T-helper 1 cell treated with Interleukin-12 subunit alpha and Interleukin-12 subunit beta and Interleukin-4 antibody, amounts not matched to agents 30 μg/mL and 1 μg/mL, for 36 hours (primary cell): ENCODE measurements at regions not wholly inside any gene's neighbourhood (a gene's known extent, or its start where the extent isn't known, plus 50 kb on each side); places are given as distances from the start of the nearest gene placed in this dataset.
A peak's percentile ranks its signal among the peaks of the same experiment; 100 is the strongest.

Source experiments
- H3K27ac Mint-ChIP-seq: one replicate; pipeline ENCODE4 v1.8.0; 2021; ENCODE audit warnings: mild to moderate bottlenecking, mixed read lengths
- H3K27me3 Mint-ChIP-seq: one replicate; pipeline ENCODE4 v1.8.0; 2021; ENCODE audit warnings: low read depth, mixed read lengths
- H3K36me3 Mint-ChIP-seq: one replicate; pipeline ENCODE4 v1.8.0; 2021; ENCODE audit warnings: low read depth, mixed read lengths
- H3K4me1 Mint-ChIP-seq: one replicate; pipeline ENCODE4 v1.8.0; 2021; ENCODE audit warnings: low read depth, mixed read lengths
- H3K4me3 Mint-ChIP-seq: one replicate; pipeline ENCODE4 v1.8.0; 2021; ENCODE audit warnings: mild to moderate bottlenecking, moderate library complexity, mixed read lengths
- H3K9me3 Mint-ChIP-seq: one replicate; pipeline ENCODE4 v1.8.0; 2021; ENCODE audit warnings: mixed read lengths

GRCh38 chr3:30193625-30194044 is 412.8 kb upstream of the TGFBR2 start:
- H3K27me3 Mint-ChIP-seq = peaks cover 19% of the 10 kb centered on the region
- H3K36me3 Mint-ChIP-seq = no peaks in the 10 kb centered on the region
- no peaks in the 10 kb centered on the region for H3K9me3 Mint-ChIP-seq
- no peak overlapping the region for H3K4me3 Mint-ChIP-seq
- no peak overlapping the region for H3K27ac Mint-ChIP-seq
- peaks cover 2% of the 10 kb centered on the region for H3K4me1 Mint-ChIP-seq

- no peak overlapping the region for H3K4me3 Mint-ChIP-seq
- H3K36me3 Mint-ChIP-seq = no peaks in the 10 kb centered on the region
Observed at GRCh38 chr3:30195352-30195751, 411.0 kb upstream of the TGFBR2 start.

DNA sequence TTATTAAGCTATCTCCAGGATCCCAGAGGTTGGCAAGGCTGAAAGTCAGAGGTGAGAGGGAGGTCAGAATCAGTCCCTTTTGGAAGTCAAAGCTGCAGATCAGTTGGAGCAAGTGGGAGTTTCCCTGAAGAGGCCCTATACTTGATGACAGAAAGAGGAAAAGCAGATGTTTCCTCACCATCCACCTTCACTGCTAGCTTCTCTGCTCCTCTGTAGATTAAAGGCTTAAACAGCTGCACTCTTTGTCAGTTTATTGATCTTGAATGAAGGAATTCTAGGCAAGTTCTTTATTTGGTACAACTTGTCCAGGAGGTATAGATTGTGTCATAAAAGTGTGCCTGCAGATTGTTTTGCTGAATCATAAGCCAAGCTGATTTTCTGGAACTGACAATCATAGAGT is 408.2 kb upstream of the TGFBR2 start:
- H3K27ac Mint-ChIP-seq = no peak overlapping the region
- no peak overlapping the region for H3K4me3 Mint-ChIP-seq
- H3K4me1 Mint-ChIP-seq = peaks cover 6% of the 10 kb centered on the region
- peaks cover 8% of the 10 kb centered on the region for H3K27me3 Mint-ChIP-seq
- H3K9me3 Mint-ChIP-seq = no peaks in the 10 kb centered on the region
- no peaks in the 10 kb centered on the region for H3K36me3 Mint-ChIP-seq

More at GRCh38 chr3:30195352-30195751, 411.0 kb upstream of the TGFBR2 start:
- Mint-ChIP-seq H3K27me3 (peaks cover 19% of the 10 kb centered on the region), H3K27ac (no peak overlapping the region), H3K9me3 (no peaks in the 10 kb centered on the region), H3K4me1 (peaks cover 6% of the 10 kb centered on the region)

DNA sequence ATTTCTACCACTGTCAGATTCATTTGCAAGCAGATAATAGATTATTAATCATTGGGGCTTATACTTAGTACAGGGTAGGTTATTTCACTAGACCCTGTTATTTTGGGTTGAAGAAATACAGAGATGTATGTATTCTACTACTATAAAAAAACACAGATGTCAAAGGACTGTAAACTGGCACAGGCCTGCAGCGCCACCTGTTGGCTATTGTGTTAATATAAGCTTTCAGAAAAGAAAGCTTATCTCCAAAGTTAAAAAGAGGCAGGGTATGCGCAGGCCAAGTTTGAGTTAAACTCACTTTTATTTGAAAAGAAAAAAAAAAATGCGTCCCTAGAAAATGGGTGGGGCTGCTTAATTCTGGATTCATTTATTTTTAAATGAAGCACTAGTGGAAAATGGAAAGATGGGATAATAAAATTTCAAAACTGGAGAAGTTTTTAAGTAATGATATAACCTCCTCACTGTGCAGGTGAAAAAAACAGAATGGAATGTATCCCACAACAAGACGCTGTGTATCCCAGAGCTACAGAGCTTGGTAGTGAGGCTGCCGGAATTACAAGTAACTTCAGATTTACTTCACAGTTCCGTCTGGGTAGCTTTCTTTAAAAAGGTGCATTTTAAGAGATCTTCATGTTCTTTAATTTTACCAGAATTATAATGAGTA is 407.2 kb upstream of the TGFBR2 start:
- Mint-ChIP-seq H3K4me3 (no peak overlapping the region), H3K36me3 (no peaks in the 10 kb centered on the region), H3K9me3 (no peaks in the 10 kb centered on the region), H3K27me3 (peaks cover 5% of the 10 kb centered on the region), H3K27ac (no peak overlapping the region), H3K4me1 (peaks cover 6% of the 10 kb centered on the region)

DNA sequence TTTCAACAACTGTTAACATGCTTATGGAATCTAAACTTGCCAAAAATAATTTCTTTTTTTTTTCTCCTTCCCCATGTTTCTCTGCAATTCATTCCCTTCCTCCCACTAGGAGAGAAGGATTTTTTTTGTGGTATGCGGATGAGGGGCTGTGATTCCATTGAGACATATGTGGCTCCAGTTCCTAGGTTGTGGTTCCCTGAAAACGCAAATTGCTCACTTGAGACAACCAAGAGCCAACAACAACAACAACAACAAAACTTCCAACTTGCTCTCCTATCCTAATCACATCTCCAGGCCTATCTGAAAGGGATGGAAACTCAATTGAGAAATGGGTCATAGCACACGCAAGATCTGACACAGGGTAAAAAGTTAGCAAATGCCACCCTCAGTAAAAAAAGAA is 406.5 kb upstream of the TGFBR2 start:
- Mint-ChIP-seq H3K36me3 (no peaks in the 10 kb centered on the region), H3K27me3 (peaks cover 5% of the 10 kb centered on the region), H3K27ac (no peak overlapping the region), H3K9me3 (no peaks in the 10 kb centered on the region), H3K4me1 (peaks cover 6% of the 10 kb centered on the region), H3K4me3 (no peak overlapping the region)

DNA sequence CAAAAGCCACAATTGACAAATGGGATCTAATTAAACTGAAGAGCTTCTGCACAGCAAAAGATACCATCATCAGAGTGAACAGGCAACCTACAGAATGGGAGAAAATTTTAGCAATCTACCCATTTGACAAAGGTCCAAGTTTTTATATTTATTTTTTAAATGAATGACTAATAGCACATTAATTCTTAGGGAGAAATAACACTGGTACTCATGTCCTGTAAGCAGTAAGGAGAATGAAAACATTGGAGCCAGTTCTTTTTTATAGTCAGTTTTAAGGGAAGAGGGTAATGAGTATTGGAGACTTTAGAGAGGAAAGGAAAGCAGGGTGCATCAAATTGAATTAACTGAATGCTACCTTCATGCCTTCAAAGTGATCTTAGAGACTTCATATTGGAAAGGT is 404.7 kb upstream of the TGFBR2 start:
- no peaks in the 10 kb centered on the region for H3K27me3 Mint-ChIP-seq
- no peaks in the 10 kb centered on the region for H3K9me3 Mint-ChIP-seq
- H3K4me1 Mint-ChIP-seq = peaks cover 13% of the 10 kb centered on the region
- no peak overlapping the region for H3K27ac Mint-ChIP-seq
- no peak overlapping the region for H3K4me3 Mint-ChIP-seq
- H3K36me3 Mint-ChIP-seq = no peaks in the 10 kb centered on the region

DNA sequence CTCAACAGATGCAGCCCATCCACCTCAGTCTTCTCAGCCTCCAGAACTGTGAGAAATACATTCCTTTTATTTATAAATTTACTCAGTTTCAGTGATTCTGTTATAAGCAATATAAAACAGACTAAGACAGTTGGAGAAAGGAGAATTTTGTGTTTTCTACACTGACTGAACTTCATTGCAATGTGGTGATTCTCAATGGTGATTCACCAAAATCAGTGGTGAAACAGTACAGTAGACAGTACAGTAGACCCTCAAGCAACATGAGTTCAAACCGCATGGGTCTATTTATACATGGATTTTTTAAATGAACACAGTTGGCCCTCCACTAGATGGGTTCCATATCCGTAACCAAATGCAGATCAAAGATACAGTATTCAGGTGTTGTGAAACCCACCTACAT is 403.1 kb upstream of the TGFBR2 start:
- H3K27ac Mint-ChIP-seq = no peak overlapping the region
- no peaks in the 10 kb centered on the region for H3K27me3 Mint-ChIP-seq
- no peaks in the 10 kb centered on the region for H3K9me3 Mint-ChIP-seq
- H3K4me3 Mint-ChIP-seq = no peak overlapping the region
- peaks cover 12% of the 10 kb centered on the region for H3K4me1 Mint-ChIP-seq
- H3K36me3 Mint-ChIP-seq = no peaks in the 10 kb centered on the region

GRCh38 chr3:30204126-30204525 is 402.3 kb upstream of the TGFBR2 start:
- H3K4me1 Mint-ChIP-seq = peaks cover 12% of the 10 kb centered on the region
- no peaks in the 10 kb centered on the region for H3K27me3 Mint-ChIP-seq
- H3K9me3 Mint-ChIP-seq = peaks cover under 1% of the 10 kb centered on the region
- no peaks in the 10 kb centered on the region for H3K36me3 Mint-ChIP-seq
- H3K4me3 Mint-ChIP-seq = no peak overlapping the region
- H3K27ac Mint-ChIP-seq = no peak overlapping the region

GRCh38 chr3:30206051-30206450 is 400.4 kb upstream of the TGFBR2 start:
- H3K36me3 Mint-ChIP-seq = peaks cover 2% of the 10 kb centered on the region
- H3K4me1 Mint-ChIP-seq = peaks cover 10% of the 10 kb centered on the region
- H3K9me3 Mint-ChIP-seq = peaks cover 4% of the 10 kb centered on the region
- H3K27me3 Mint-ChIP-seq = no peaks in the 10 kb centered on the region
- H3K4me3 Mint-ChIP-seq = no peak overlapping the region
- H3K27ac Mint-ChIP-seq = no peak overlapping the region

DNA sequence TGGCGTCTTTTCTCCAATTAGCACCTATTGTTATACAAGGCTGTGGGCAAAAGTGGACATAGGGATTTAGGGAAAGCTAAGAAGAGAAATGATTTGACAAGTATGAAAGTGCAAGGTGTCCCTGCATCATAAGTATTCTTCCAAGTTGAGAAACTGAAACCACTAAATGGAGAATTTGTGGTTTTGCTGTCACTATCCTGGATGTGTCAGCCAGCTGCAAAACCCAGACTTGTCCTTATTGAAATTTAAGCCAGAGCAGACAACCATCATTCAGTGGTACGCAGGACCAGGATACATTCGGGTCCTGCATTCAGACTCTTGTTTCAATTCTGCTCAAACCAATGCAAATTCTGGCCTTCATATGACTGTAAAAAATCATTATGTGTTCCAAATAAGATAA is 384.8 kb upstream of the TGFBR2 start:
- H3K9me3 Mint-ChIP-seq = peaks cover 6% of the 10 kb centered on the region
- no peak overlapping the region for H3K27ac Mint-ChIP-seq
- peaks cover 8% of the 10 kb centered on the region for H3K36me3 Mint-ChIP-seq
- peaks cover 32% of the 10 kb centered on the region for H3K4me1 Mint-ChIP-seq
- peaks cover 4% of the 10 kb centered on the region for H3K27me3 Mint-ChIP-seq
- H3K4me3 Mint-ChIP-seq = no peak overlapping the region

GRCh38 chr3:30222441-30222840 is 384.0 kb upstream of the TGFBR2 start:
- peaks cover 9% of the 10 kb centered on the region for H3K36me3 Mint-ChIP-seq
- no peak overlapping the region for H3K4me3 Mint-ChIP-seq
- peaks cover 37% of the 10 kb centered on the region for H3K4me1 Mint-ChIP-seq
- peaks cover 7% of the 10 kb centered on the region for H3K9me3 Mint-ChIP-seq
- no peak overlapping the region for H3K27ac Mint-ChIP-seq
- H3K27me3 Mint-ChIP-seq = peaks cover 4% of the 10 kb centered on the region

- Mint-ChIP-seq H3K27me3 (peaks cover 4% of the 10 kb centered on the region), H3K4me1 (peaks cover 45% of the 10 kb centered on the region), H3K36me3 (peaks cover 12% of the 10 kb centered on the region), H3K27ac (no peak overlapping the region), H3K4me3 (no peak overlapping the region), H3K9me3 (peaks cover 11% of the 10 kb centered on the region)
Observed at GRCh38 chr3:30225021-30225420, 381.4 kb upstream of the TGFBR2 start.

- Mint-ChIP-seq H3K27me3 (no peaks in the 10 kb centered on the region), H3K9me3 (peaks cover 13% of the 10 kb centered on the region), H3K27ac (no peak overlapping the region), H3K4me3 (no peak overlapping the region), H3K36me3 (peaks cover 12% of the 10 kb centered on the region), H3K4me1 (peaks cover 33% of the 10 kb centered on the region)
Observed at GRCh38 chr3:30226601-30227151, 379.7 kb upstream of the TGFBR2 start.

DNA sequence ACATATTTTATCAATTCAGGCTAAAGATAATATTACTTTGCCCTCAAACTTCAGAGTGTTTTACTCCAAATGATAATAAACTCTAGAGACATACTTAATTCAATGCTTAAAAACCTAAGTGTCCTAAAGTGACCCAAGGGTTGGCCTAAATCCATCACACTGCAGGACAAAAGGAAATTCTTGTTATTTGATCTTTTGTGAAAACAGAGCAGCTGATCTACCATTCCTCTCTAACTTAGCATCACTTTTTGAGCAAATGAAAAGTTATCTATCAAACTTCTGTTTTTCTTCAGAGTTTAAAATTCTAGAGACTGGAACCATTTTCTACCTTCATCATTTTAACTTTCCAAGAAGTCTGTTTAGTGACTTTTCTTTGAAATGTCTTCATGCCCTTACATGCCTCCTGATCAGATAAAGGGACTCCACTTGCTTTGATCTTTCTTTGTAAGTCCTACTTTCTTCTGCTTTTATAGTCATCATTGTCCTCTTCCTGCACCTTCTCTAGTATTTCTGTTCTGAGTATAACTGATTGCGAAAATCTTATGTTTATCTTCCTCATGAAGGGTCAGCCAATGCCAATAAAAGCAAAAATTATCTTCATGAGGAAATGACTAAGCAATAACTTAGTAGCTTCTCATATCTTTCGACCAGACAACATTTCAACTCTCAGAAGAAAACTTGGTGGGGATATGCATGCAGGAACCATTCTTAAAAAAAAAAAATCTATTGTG is 378.7 kb upstream of the TGFBR2 start:
- H3K4me1 Mint-ChIP-seq = peaks cover 25% of the 10 kb centered on the region
- H3K4me3 Mint-ChIP-seq = peak overlapping the region; percentile 38
- no peaks in the 10 kb centered on the region for H3K27me3 Mint-ChIP-seq
- H3K27ac Mint-ChIP-seq = peak overlapping the region; percentile 61
- peaks cover 11% of the 10 kb centered on the region for H3K36me3 Mint-ChIP-seq
- H3K9me3 Mint-ChIP-seq = peaks cover 13% of the 10 kb centered on the region

- peaks cover 13% of the 10 kb centered on the region for H3K9me3 Mint-ChIP-seq
- H3K4me1 Mint-ChIP-seq = peaks cover 22% of the 10 kb centered on the region
- H3K4me3 Mint-ChIP-seq = no peak overlapping the region
- peak overlapping the region; percentile 61 for H3K27ac Mint-ChIP-seq
- no peaks in the 10 kb centered on the region for H3K27me3 Mint-ChIP-seq
- peaks cover 8% of the 10 kb centered on the region for H3K36me3 Mint-ChIP-seq
Observed at GRCh38 chr3:30228302-30228631, 378.1 kb upstream of the TGFBR2 start.
